ENCODE measurements at regions not wholly inside any gene's neighbourhood (a gene's known extent, or its start where the extent isn't known, plus 50 kb on each side); places are given as distances from the start of the nearest gene placed in this dataset.

DNA sequence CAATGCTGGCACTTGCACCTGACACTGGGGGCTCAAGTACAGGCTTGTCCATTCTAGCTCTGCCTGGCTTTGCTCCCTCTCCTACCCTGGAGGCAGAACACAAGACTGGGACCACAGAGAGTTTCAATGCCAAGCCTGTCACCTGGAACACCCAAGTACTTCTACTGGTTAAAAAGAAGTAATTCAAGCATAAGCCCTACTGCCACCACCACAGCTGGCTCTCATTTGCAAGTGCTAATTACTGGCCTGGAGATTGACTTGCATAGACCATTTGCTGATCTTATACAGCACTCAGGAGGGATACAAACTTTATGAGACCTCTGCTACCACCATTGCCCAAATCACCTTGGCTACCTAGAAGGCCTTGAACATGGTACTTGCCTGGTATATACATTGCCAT lies 1550.9 kb downstream of the C4orf33 start:
- Histone ChIP-seq H3K36me3 (ENCODE audit: control insufficient read depth in 2 of 2, extremely low read depth in 1 of 2, insufficient read depth in 2 of 2, low read length in 2 of 2) (no peaks in the 10 kb centered on the region), H2AFZ (ENCODE audit: control insufficient read depth, low read length) (no peak overlapping the region), H3K9me1 (ENCODE audit: control insufficient read depth, extremely low read depth, insufficient read depth, low read length) (no peaks in the 10 kb centered on the region), H3K9me3 (ENCODE audit: control insufficient read depth, low read depth, low read length) (no peaks in the 10 kb centered on the region), H3K27me3 (ENCODE audit: control insufficient read depth, extremely low read depth, insufficient read depth, low read length) (no peaks in the 10 kb centered on the region), H3K4me1 (ENCODE audit: control insufficient read depth, extremely low read depth, insufficient read depth, low read length) (no peaks in the 10 kb centered on the region), H3K4me2 (ENCODE audit: control insufficient read depth, extremely low read depth, insufficient read depth, low read depth, low read length) (no peak overlapping the region), H3K27ac (ENCODE audit: control insufficient read depth, insufficient read depth, low read length) (no peak overlapping the region), H4K20me1 (ENCODE audit: control insufficient read depth, extremely low read depth, insufficient read depth, low read length) (no peaks in the 10 kb centered on the region), H3K79me2 (ENCODE audit: control insufficient read depth, insufficient read depth, low read length) (no peaks in the 10 kb centered on the region), H3K4me3 (ENCODE audit: control insufficient read depth in 2 of 3, extremely low read depth in 1 of 3, insufficient read depth in 2 of 3, low read depth in 1 of 3, low read length in 3 of 3) (no peak overlapping the region), H3K9ac (ENCODE audit: control insufficient read depth, extremely low read depth, insufficient read depth, low read length) (no peak overlapping the region)
- dilution Hi-C loops (cut with MboI; ENCODE audit: extremely low pct_ligation_motif_present, low sequenced_read_pairs) = no loop called here
- no peak for DNase-seq (ENCODE audit: low read depth, low spot score)
- FAIRE-seq = no peak
- TF ChIP-seq EZH2 (IDR thresholded peaks at IDR 0.05; ENCODE audit: low read length) (no peak), CTCF (optimal IDR thresholded peaks at IDR 0.05 in 1 of 3, IDR thresholded peaks at IDR 0.05 in 1 of 3, conservative IDR thresholded peaks at IDR 0.05 in 1 of 3; ENCODE audit: extremely low read depth in 1 of 3, insufficient read depth in 2 of 3, low read length in 3 of 3) (no peak)

DNA sequence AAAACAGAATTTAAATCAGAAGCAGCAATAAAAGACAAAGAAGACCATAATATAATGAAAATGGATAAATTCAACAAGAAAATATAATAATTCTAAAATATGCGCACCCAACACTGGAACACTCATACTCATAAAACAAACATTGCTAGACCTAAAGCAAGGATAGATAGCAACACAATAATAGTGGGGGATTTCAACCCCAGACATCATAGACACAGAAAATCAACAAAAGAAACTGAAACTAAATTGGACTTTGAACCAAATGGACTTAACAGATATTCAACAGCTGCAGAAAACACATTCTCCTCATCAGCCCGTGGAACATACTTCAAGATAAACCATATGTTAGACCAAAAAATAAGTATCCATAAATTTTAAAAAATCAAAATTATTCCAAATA lies 1552.6 kb downstream of the C4orf33 start:
- no peak for FAIRE-seq
- Histone ChIP-seq H3K4me1 (ENCODE audit: control insufficient read depth, extremely low read depth, insufficient read depth, low read length) (no peaks in the 10 kb centered on the region), H3K4me2 (ENCODE audit: control insufficient read depth, extremely low read depth, insufficient read depth, low read depth, low read length) (no peak overlapping the region), H2AFZ (ENCODE audit: control insufficient read depth, low read length) (no peak overlapping the region), H3K4me3 (ENCODE audit: control insufficient read depth in 2 of 3, extremely low read depth in 1 of 3, insufficient read depth in 2 of 3, low read depth in 1 of 3, low read length in 3 of 3) (no peak overlapping the region), H3K9ac (ENCODE audit: control insufficient read depth, extremely low read depth, insufficient read depth, low read length) (no peak overlapping the region), H3K36me3 (ENCODE audit: control insufficient read depth in 2 of 2, extremely low read depth in 1 of 2, insufficient read depth in 2 of 2, low read length in 2 of 2) (no peaks in the 10 kb centered on the region), H3K27ac (ENCODE audit: control insufficient read depth, insufficient read depth, low read length) (no peak overlapping the region), H3K27me3 (ENCODE audit: control insufficient read depth, extremely low read depth, insufficient read depth, low read length) (no peaks in the 10 kb centered on the region), H3K79me2 (ENCODE audit: control insufficient read depth, insufficient read depth, low read length) (no peaks in the 10 kb centered on the region), H3K9me3 (ENCODE audit: control insufficient read depth, low read depth, low read length) (no peaks in the 10 kb centered on the region), H3K9me1 (ENCODE audit: control insufficient read depth, extremely low read depth, insufficient read depth, low read length) (no peaks in the 10 kb centered on the region), H4K20me1 (ENCODE audit: control insufficient read depth, extremely low read depth, insufficient read depth, low read length) (no peaks in the 10 kb centered on the region)
- no peak for DNase-seq (ENCODE audit: low read depth, low spot score)
- no peak for TF ChIP-seq CTCF (optimal IDR thresholded peaks at IDR 0.05 in 1 of 3, IDR thresholded peaks at IDR 0.05 in 1 of 3, conservative IDR thresholded peaks at IDR 0.05 in 1 of 3; ENCODE audit: extremely low read depth in 1 of 3, insufficient read depth in 2 of 3, low read length in 3 of 3)
- no peak for TF ChIP-seq EZH2 (IDR thresholded peaks at IDR 0.05; ENCODE audit: low read length)
- dilution Hi-C loops (cut with MboI; ENCODE audit: extremely low pct_ligation_motif_present, low sequenced_read_pairs) = no loop called here
